Stomach (tissue), 8 donors: ENCODE measurements at regions not wholly inside any gene's neighbourhood (a gene's known extent, or its start where the extent isn't known, plus 50 kb on each side); places are given as distances from the start of the nearest gene placed in this dataset.

Experiments used
- DNase-seq, 2 donors: peaks; one replicate each; pipeline versions ENCODE4 v3.0.0 to v3.0.0-alpha.2; 2013 to 2019
- H3K27ac ChIP-seq, 5 donors: fragments of 200-600 bp in 4 of 5; sonication (generic) in 4 of 5; one replicate each; pipeline ENCODE4 v1.5.1; 2013 to 2019; ENCODE audit warnings: mild to moderate bottlenecking in 1 of 5, moderate library complexity in 1 of 5
- H3K27me3 ChIP-seq, 3 donors: fragments of 200-600 bp; sonication (generic); one replicate each; pipeline ENCODE4 v1.5.1; 2017 to 2019; ENCODE audit warnings: mixed run types in 1 of 3
- H3K36me3 ChIP-seq, 4 donors: fragments of 200-600 bp; sonication (generic); 1 replicate in 3 of 4; 2 replicates in 1 of 4; pipeline ENCODE4 v1.5.1; 2016 to 2019
- H3K4me1 ChIP-seq, 4 donors: fragments of 200-600 bp; sonication (generic); one replicate each; pipeline ENCODE4 v1.5.1; 2016 to 2019
- H3K4me3 ChIP-seq, 4 donors: fragments of 200-600 bp; sonication (generic) in 3 of 4; one replicate each; pipeline ENCODE4 v1.5.1; 2016 to 2019; ENCODE audit warnings: mild to moderate bottlenecking in 1 of 4
- H3K9me3 ChIP-seq, 4 donors: fragments of 200-600 bp; sonication (generic); one replicate each; pipeline ENCODE4 v1.5.1; 2016 to 2019
- EP300 ChIP-seq: sonication (generic); formaldehyde crosslinking; IDR thresholded peaks from one replicate; pipeline ENCODE4 v1.6.1; 2017; ENCODE audit warnings: antibody characterized with exemption
- POLR2A ChIP-seq, 4 donors: fragments of 450-650 bp; IDR thresholded peaks; one replicate each; pipeline ENCODE4 v1.6.1; 2016; ENCODE audit warnings: antibody characterized with exemption in 4 of 4, control low read depth in 2 of 4, mild to moderate bottlenecking in 1 of 4, moderate library complexity in 1 of 4
- POLR2AphosphoS5 ChIP-seq, 3 donors: sonication (generic); formaldehyde crosslinking; IDR thresholded peaks; one replicate each; pipeline ENCODE4 v1.6.1; 2016; ENCODE audit warnings: antibody characterized with exemption in 3 of 3
- WGBS, 5 donors: extraction: QIAGEN DNeasy Blood & Tissue Kit in 3 of 5; methylation state at CpG; one replicate each; pipeline versions ENCODE4 v1.1.5 to v1.1.7; 2013 to 2018; 5-methylcytosine and 5-hydroxymethylcytosine counted together
- intact Hi-C: fragments of 100-400 bp; cut with DNase I; formaldehyde crosslinking; loops from one replicate; pipeline ENCODE4 v1.15.1; 2023; ENCODE audit warnings: low total_unique reads
- TF ChIP-seq, protein P1 (sequence below), 7 experiments: fragments of 450-650 bp in 4 of 7; fragments of 200-600 bp in 3 of 7; sonication (generic) in 3 of 7; IDR thresholded peaks; one replicate each; pipeline ENCODE4 v1.5.1; 2016 to 2019; ENCODE audit warnings: antibody characterized with exemption in 7 of 7, control low read depth in 2 of 7, mild to moderate bottlenecking in 1 of 7
- donor health status: healthy with polysubstance abuse.
- donor health status: Bipolar disorder and iron deficiency.
- donor health status: healthy.

DNA sequence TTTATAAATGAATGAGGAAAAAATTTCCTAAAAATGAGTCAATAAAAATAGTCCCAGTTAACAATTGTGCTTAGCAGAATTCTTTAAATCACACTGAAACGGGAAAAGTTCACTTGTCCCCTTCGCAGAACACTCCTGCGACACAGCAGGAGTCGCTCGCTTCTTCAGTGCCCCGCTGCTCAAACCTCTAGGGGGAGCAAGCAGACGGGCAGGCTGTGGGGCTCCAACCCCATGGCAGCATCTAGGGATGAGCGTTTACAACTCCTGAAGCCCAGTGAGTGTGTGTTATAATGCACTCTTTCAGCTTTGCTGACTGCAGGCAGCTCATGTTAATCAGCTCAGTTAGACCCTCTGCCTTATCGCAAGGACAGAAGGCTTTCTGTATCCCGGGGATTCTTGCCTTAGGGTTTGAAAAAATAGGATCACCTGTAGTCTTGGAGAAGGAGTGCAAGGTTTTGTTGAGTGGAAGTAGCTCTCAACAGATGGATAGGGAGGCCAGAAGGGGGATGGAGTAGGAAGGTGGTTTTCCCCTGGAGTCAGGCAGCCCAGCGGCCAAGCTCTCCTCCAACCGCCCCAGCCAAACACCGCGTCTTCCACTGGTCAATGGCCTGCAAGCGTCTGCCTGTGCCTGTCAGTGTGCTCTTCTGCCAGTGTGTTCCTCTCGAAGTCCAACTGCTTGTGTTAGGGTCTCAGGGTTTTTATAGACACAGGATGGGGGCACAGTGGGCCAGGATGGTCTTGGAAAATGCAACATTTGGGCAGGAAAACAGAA is 1977.7 kb upstream of the LRRTM1 start:
- Histone ChIP-seq H3K9me3 (peaks cover 0 to 6% (median 0%) of the 10 kb centered on the region in 4 donors), H3K4me3 (no peak overlapping the region), H3K4me1 (no peaks in the 10 kb centered on the region), H3K27ac (no peak overlapping the region), H3K27me3 (no peaks in the 10 kb centered on the region), H3K36me3 (no peaks in the 10 kb centered on the region)
- TF ChIP-seq POLR2A (IDR thresholded peaks at IDR 0.05) (no peak), POLR2AphosphoS5 (IDR thresholded peaks at IDR 0.05) (no peak), EP300 (no peak)
- TF ChIP-seq, protein P1, sequence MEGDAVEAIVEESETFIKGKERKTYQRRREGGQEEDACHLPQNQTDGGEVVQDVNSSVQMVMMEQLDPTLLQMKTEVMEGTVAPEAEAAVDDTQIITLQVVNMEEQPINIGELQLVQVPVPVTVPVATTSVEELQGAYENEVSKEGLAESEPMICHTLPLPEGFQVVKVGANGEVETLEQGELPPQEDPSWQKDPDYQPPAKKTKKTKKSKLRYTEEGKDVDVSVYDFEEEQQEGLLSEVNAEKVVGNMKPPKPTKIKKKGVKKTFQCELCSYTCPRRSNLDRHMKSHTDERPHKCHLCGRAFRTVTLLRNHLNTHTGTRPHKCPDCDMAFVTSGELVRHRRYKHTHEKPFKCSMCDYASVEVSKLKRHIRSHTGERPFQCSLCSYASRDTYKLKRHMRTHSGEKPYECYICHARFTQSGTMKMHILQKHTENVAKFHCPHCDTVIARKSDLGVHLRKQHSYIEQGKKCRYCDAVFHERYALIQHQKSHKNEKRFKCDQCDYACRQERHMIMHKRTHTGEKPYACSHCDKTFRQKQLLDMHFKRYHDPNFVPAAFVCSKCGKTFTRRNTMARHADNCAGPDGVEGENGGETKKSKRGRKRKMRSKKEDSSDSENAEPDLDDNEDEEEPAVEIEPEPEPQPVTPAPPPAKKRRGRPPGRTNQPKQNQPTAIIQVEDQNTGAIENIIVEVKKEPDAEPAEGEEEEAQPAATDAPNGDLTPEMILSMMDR (IDR thresholded peaks at IDR 0.05) = no peak
- WGBS, 5 donors = 82 to 90% (median 89%) methylated on average over 16 of the region's 16 CpGs
- DNase-seq = no peak
- intact Hi-C loops = no loop called here

DNA sequence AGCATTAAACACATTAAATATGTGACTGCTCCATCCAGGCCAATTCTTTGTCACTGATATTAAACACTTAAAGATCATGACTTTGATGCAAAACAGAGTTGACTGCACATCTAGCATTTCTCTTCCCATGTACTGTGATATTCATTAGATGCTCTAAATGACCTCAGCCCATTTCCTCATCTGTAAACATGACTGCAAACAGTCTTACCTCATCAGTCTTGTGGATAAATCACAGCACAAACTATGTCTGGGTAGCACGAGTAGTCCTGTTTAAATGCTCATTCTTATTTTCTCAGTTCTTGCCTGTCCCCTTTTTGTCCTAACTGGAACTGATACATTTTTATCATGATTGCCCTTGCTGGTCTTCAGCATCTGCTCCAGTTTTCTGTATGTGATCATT is 1974.8 kb upstream of the LRRTM1 start:
- no peak for TF ChIP-seq POLR2A (IDR thresholded peaks at IDR 0.05)
- no peak for TF ChIP-seq EP300
- TF ChIP-seq, protein P1 (IDR thresholded peaks at IDR 0.05) = no peak
- no peak for TF ChIP-seq POLR2AphosphoS5 (IDR thresholded peaks at IDR 0.05)
- intact Hi-C loops = no loop called here
- Histone ChIP-seq H3K27ac (no peak overlapping the region), H3K27me3 (no peaks in the 10 kb centered on the region), H3K4me3 (no peak overlapping the region), H3K36me3 (no peaks in the 10 kb centered on the region), H3K9me3 (peaks cover 0 to 14% (median 1%) of the 10 kb centered on the region in 4 donors), H3K4me1 (no peaks in the 10 kb centered on the region)
- peak in 1 of 2 donors; percentile 11 for DNase-seq
- WGBS, 5 donors = 70 to 84% (median 78%) methylated on average over 1 of the region's 1 CpG

DNA sequence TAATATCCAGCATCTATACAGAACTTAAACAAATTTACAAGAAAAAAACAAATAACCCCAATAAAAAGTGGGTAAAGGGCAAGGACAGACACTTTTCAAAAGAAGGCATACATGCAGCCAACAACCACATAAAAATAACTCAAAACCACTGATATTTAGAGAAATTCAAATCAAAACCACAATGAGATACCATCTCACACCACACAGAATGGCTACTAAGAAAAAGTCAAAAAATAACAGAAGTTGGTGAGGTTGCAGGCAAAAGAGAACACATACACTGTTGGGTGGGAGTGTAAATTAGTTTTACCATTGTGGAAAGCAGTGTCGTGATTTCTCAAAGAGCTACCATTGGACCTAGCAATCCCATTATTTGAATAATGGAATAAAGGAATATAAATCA is 1973.9 kb upstream of the LRRTM1 start:
- H3K27me3 ChIP-seq = no peaks in the 10 kb centered on the region
- H3K9me3 ChIP-seq = peaks cover 0 to 14% (median 1%) of the 10 kb centered on the region in 4 donors
- 62 to 88% (median 84%) methylated on average over 1 of the region's 1 CpG for WGBS, 5 donors
- intact Hi-C loops = no loop called here
- H3K4me1 ChIP-seq = no peaks in the 10 kb centered on the region
- no peaks in the 10 kb centered on the region for H3K36me3 ChIP-seq
- TF ChIP-seq POLR2A (IDR thresholded peaks at IDR 0.05) (no peak), POLR2AphosphoS5 (IDR thresholded peaks at IDR 0.05) (no peak), EP300 (no peak)
- TF ChIP-seq, protein P1 (IDR thresholded peaks at IDR 0.05) = no peak
- H3K27ac ChIP-seq = no peak overlapping the region
- DNase-seq = no peak
- H3K4me3 ChIP-seq = no peak overlapping the region

DNA sequence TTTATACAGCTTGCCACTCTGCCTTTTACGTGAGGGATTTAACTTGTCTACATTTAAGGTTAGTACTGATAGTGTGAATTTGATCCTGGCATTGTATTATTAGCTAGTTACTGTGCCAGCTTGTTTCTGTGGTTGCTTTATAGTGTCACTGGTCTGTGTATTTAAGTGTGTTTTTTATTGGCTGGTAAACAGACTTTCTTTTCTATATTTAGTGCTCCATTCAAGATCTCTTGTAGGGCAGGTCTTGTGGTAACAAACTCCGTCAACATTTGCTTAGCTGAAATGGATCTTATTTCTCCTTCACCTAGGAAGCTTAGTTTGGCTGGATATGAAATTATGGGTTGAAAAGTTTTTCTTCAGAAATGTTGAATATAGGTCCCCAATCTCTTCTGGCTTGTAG is 1971.0 kb upstream of the LRRTM1 start:
- H3K36me3 ChIP-seq = no peaks in the 10 kb centered on the region
- H3K27ac ChIP-seq = no peak overlapping the region
- DNase-seq = no peak
- no peaks in the 10 kb centered on the region for H3K4me1 ChIP-seq
- 29 to 70% (median 57%) methylated on average over 2 of the region's 2 CpGs for WGBS, 5 donors
- peaks cover 0 to 14% (median 1%) of the 10 kb centered on the region in 4 donors for H3K9me3 ChIP-seq
- H3K4me3 ChIP-seq = no peak overlapping the region
- H3K27me3 ChIP-seq = no peaks in the 10 kb centered on the region
- intact Hi-C loops = no loop called here
- TF ChIP-seq POLR2A (IDR thresholded peaks at IDR 0.05) = no peak
- no peak for TF ChIP-seq EP300
- no peak for TF ChIP-seq POLR2AphosphoS5 (IDR thresholded peaks at IDR 0.05)
- TF ChIP-seq, protein P1 (IDR thresholded peaks at IDR 0.05) = no peak
